Kidney epithelial cell (primary cell): ENCODE measurements at regions not wholly inside any gene's neighbourhood (a gene's known extent, or its start where the extent isn't known, plus 50 kb on each side); places are given as distances from the start of the nearest gene placed in this dataset.

Experiments
- DNase-seq: peaks from one replicate; pipeline ENCODE4 v3.0.0-alpha.2; 2010; ENCODE audit warnings: low read depth
- H3K27me3 ChIP-seq: 2 replicates; pipeline ENCODE4 v1.6.0; 2011; ENCODE audit warnings: low read length; ENCODE audit not compliant: control insufficient read depth, insufficient read depth
- H3K36me3 ChIP-seq: 2 replicates; pipeline ENCODE4 v1.5.1; 2011; ENCODE audit warnings: low read length; ENCODE audit not compliant: control insufficient read depth, insufficient read depth
- H3K4me3 ChIP-seq: 2 replicates; pipeline ENCODE4 v1.5.1; 2011; ENCODE audit warnings: low read depth, mild to moderate bottlenecking, control low read depth, low read length
- TF ChIP-seq, protein P1 (sequence below): IDR thresholded peaks from 2 replicates; pipeline ENCODE4 v1.5.1; 2011; ENCODE audit warnings: mild to moderate bottlenecking, moderate library complexity, low read length, control low read depth, inconsistent platforms; ENCODE audit not compliant: insufficient read depth, poor library complexity, severe bottlenecking

DNA sequence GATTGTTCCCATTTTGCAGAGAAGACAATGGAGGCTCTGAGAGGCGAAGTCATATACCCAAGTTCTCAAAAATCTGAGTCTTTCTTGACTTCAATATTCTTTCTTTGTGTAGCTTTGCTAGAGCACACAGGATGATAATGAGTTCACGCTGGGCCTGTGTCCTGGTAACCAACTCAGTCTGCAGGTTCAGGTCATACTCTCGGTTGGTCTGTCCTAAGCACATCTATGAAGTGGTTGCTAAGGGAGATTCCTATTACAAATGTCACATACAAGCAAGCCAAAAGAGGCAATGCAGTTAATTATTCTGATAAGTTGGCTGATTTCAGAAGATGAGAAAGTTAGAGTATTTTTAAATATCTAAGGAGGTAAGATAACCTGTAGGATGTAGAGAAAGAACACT, 481.0 kb downstream of the SOX6 start:
- Histone ChIP-seq H3K36me3 (no peaks in the 10 kb centered on the region), H3K4me3 (no peak overlapping the region), H3K27me3 (peaks cover 2% of the 10 kb centered on the region)
- TF ChIP-seq, protein P1, sequence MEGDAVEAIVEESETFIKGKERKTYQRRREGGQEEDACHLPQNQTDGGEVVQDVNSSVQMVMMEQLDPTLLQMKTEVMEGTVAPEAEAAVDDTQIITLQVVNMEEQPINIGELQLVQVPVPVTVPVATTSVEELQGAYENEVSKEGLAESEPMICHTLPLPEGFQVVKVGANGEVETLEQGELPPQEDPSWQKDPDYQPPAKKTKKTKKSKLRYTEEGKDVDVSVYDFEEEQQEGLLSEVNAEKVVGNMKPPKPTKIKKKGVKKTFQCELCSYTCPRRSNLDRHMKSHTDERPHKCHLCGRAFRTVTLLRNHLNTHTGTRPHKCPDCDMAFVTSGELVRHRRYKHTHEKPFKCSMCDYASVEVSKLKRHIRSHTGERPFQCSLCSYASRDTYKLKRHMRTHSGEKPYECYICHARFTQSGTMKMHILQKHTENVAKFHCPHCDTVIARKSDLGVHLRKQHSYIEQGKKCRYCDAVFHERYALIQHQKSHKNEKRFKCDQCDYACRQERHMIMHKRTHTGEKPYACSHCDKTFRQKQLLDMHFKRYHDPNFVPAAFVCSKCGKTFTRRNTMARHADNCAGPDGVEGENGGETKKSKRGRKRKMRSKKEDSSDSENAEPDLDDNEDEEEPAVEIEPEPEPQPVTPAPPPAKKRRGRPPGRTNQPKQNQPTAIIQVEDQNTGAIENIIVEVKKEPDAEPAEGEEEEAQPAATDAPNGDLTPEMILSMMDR: no peak
- no peak for DNase-seq

DNA sequence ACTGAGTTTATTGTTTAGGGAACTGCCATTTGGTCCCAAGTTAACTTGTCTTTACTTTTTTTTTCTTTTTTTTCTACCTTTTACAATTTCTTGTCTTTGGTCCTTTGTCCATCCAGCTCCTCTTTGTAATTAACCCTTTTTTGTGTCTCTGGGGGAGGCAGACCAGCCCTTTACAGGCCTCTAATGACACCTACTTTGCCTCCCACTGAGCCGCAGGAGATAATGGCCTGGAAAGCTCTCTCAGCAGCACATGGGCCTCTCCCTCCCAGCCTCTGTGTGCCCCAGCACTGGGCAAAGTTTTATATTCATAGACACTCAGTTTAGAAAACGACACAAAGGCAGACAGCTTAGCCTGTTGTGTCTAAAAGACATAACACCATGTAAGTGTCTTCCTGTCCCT, 480.4 kb downstream of the SOX6 start:
- Histone ChIP-seq H3K27me3 (peaks cover 2% of the 10 kb centered on the region), H3K4me3 (no peak overlapping the region), H3K36me3 (no peaks in the 10 kb centered on the region)
- DNase-seq: no peak
- TF ChIP-seq, protein P1: no peak

DNA sequence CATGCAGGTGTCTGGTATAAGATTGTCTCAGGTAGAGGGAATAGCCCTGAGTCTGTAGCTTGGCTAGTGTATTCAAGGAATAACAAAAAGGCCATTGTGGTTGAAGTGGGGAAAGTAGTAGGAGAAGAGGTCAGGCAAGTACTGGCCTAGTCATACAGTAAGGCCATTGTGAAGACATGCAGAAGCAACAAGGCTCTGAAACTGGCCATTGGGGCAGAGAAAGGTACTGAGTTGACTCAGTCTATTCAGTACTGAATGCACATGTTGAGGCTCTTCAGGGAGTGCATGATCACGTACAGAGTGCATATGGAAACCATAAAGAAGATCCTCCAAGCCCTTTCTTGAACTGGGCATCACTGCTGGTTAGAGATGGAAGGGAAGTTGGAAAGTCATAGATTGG, 477.6 kb downstream of the SOX6 start:
- TF ChIP-seq, protein P1: no peak
- no peak for DNase-seq
- Histone ChIP-seq H3K36me3 (no peaks in the 10 kb centered on the region), H3K27me3 (peaks cover 2% of the 10 kb centered on the region), H3K4me3 (no peak overlapping the region)

DNA sequence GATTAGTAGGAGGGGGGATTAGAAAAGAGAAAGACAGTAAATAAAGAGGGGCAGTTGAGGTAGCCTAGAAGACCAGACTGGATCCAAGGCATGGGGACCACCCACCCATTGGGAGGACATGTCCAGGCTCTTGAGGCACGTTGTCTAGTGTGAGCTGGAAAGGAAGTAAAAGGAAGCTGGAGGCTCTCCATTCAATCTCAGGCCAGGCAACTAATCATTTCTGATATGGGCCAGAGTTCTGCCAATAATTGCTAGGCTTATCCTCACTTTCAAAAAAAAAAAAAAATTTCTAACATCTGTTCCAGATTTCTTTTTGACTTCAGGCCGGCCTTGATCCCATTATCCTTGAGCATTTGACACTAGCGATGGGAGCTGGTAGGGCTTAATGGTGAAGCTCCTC, 476.1 kb downstream of the SOX6 start:
- TF ChIP-seq, protein P1: no peak
- DNase-seq: no peak
- Histone ChIP-seq H3K27me3 (peaks cover 2% of the 10 kb centered on the region), H3K4me3 (no peak overlapping the region), H3K36me3 (no peaks in the 10 kb centered on the region)

DNA sequence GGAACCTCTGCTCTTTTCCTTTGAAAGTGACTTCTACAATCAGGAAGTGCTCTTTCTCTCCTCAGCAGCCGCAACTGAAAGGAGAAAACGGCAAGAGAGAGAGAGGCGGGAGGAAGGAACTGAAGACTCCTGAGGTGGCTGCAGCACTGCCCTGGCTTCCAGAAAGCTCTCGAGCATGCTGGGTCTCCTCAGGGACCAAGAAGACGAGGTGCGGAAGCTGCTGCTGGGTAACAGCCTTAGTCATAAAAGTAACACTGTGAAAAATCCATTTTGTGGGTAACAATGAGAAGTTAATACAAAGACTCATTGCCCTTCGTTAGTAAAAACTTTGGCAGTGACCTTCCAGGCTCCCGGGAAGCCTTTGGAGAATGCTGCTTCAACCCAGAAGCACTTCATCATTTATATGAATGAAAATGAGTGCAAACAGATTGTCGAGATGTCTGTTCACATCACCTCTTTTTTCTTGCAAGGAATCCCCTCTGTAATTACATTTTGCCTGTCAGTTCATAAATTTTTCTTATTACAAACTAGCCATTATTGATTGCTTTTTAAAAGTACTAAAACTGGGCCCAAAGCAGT, 473.4 kb downstream of the SOX6 start:
- H3K36me3 ChIP-seq: no peaks in the 10 kb centered on the region
- no peaks in the 10 kb centered on the region for H3K27me3 ChIP-seq
- no peak overlapping the region for H3K4me3 ChIP-seq
- no peak for DNase-seq
- TF ChIP-seq, protein P1: no peak

DNA sequence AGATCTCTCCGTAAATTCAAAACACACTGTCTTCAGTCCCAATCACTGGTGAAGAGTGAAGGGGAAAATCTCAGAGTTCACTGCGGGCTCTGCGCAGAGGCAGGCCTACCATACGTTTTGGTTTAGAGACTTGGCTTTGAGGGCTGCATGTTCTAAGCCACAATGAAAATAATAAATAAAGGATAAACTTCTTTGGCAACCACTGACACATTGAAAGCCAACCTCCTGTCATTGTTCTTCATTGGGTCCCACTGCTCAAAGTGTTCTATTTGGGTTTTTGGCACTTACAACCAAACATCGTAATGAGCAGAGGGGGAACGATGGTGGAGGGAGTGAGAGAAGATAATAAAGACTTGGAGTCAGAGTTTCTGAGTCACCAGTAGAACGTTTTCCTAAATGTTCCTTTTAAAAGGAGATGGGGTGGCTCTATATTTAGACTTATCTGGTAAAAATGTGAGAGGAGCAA, 472.9 kb downstream of the SOX6 start:
- TF ChIP-seq, protein P1: no peak
- DNase-seq: no peak
- no peak overlapping the region for H3K4me3 ChIP-seq

More for the DNA sequence above, 472.9 kb downstream of the SOX6 start:
- no peaks in the 10 kb centered on the region for H3K36me3 ChIP-seq
- no peaks in the 10 kb centered on the region for H3K27me3 ChIP-seq
